Activated T-cell treated with anti-CD3 and anti-CD28 coated beads, Interleukin-2, amount 50 U/mL, for 1 hour (primary cell): ENCODE measurements at regions not wholly inside any gene's neighbourhood (a gene's known extent, or its start where the extent isn't known, plus 50 kb on each side); places are given as distances from the start of the nearest gene placed in this dataset.

Experiments
- DNase-seq: peaks from one replicate; pipeline ENCODE4 v3.0.0-alpha.2; 2020

- no peak for DNase-seq
These were observed 79.5 kb upstream of the SERP2 start for GRCh38 chr13:44293908-44294735.

GRCh38 chr13:44294876-44295275 is 78.7 kb upstream of the SERP2 start:
- no peak for DNase-seq

- no peak for DNase-seq
These were observed 76.8 kb upstream of the SERP2 start for GRCh38 chr13:44296856-44297255.

- DNase-seq = no peak
These were observed 75.3 kb upstream of the SERP2 start for GRCh38 chr13:44298314-44298713.

GRCh38 chr13:44299152-44299943 is 74.3 kb upstream of the SERP2 start:
- no peak for DNase-seq

- no peak for DNase-seq
These were observed 72.6 kb upstream of the SERP2 start for GRCh38 chr13:44300895-44301638.

- DNase-seq = no peak
These were observed 72.0 kb upstream of the SERP2 start for GRCh38 chr13:44301639-44302015.

- DNase-seq = no peak
These were observed 71.4 kb upstream of the SERP2 start for GRCh38 chr13:44302233-44302632.

- no peak for DNase-seq
These were observed 70.6 kb upstream of the SERP2 start for GRCh38 chr13:44302940-44303575.

GRCh38 chr13:44303681-44304432 is 69.8 kb upstream of the SERP2 start:
- DNase-seq = no peak

GRCh38 chr13:44304433-44304725 is 69.2 kb upstream of the SERP2 start:
- no peak for DNase-seq

- no peak for DNase-seq
These were observed 68.3 kb upstream of the SERP2 start for GRCh38 chr13:44305286-44305685.

- no peak for DNase-seq
These were observed 67.7 kb upstream of the SERP2 start for GRCh38 chr13:44305917-44306370.

GRCh38 chr13:44306371-44307192 is 67.0 kb upstream of the SERP2 start:
- DNase-seq = peak; percentile 22

GRCh38 chr13:44307255-44307654 is 66.4 kb upstream of the SERP2 start:
- DNase-seq = no peak

- DNase-seq = no peak
These were observed 65.8 kb upstream of the SERP2 start for GRCh38 chr13:44307844-44308243.

- DNase-seq = no peak
These were observed 65.3 kb upstream of the SERP2 start for GRCh38 chr13:44308352-44308751.

- DNase-seq = no peak
These were observed 63.5 kb upstream of the SERP2 start for GRCh38 chr13:44309794-44310757.

GRCh38 chr13:44311011-44311780 is 62.4 kb upstream of the SERP2 start:
- DNase-seq = no peak
